GM13977 (cell line): ENCODE measurements at regions not wholly inside any gene's neighbourhood (a gene's known extent, or its start where the extent isn't known, plus 50 kb on each side); places are given as distances from the start of the nearest gene placed in this dataset.

Source experiments
- DNase-seq: peaks from one replicate; pipeline ENCODE4 v3.0.0; 2012; ENCODE audit warnings: low spot score
- CTCF ChIP-seq: IDR thresholded peaks from 2 replicates; pipeline ENCODE4 v1.5.1; 2012; ENCODE audit warnings: mild to moderate bottlenecking, control low read depth; ENCODE audit not compliant: insufficient read depth; ENCODE audit errors: extremely low read depth, missing control alignments
- in situ Hi-C: fragments of 300-500 bp; cut with MboI; formaldehyde crosslinking; loops from one replicate; pipeline ENCODE4 v1.12.0; 2022; ENCODE audit warnings: low sequenced_read_pairs, low pct_unique_long_range_greater_than_20kb, mixed read lengths, inconsistent platforms; ENCODE audit not compliant: unreplicated experiment

DNA sequence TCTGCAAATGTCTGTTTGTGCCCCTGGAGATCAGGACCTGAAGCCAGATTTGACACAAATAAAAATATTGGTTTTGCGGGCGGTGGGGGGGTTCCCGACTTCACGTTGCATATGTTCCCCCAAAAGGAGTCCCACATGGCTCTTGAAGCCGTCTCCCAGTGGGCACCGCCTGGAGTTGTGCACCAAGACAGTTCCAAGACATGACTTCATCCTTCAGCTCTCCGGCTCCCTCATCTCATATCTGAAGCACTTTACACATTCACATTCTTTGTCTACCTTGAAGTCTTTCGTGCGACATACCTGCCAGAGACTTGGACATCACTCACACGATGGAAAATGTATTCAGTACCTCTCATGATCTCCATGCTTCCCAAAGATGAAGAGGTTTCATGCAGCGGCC is 362.8 kb upstream of the FOXK1 start:
- in situ Hi-C loops = no loop called here
- DNase-seq = no peak
- TF ChIP-seq CTCF = no peak

DNA sequence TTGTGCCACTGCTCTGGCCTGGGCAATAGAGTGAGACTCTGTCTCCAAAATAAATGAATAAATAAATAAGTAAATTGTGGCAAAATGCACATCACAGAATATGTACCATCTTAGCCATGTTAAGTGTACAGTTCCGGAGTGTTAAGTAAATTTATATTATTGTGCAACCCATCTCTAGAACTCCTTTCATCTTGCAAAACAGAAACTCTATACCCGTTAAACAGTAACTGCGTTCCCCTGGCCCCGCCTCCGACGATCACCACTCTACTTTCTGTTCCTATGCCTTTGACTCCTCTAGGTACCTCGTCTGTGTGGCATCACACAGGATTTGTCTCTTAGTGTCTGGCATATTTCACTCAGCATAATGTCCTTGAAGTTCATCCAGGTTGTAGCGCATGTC is 356.4 kb upstream of the FOXK1 start:
- no peak for TF ChIP-seq CTCF
- in situ Hi-C loops = no loop called here
- DNase-seq = no peak

DNA sequence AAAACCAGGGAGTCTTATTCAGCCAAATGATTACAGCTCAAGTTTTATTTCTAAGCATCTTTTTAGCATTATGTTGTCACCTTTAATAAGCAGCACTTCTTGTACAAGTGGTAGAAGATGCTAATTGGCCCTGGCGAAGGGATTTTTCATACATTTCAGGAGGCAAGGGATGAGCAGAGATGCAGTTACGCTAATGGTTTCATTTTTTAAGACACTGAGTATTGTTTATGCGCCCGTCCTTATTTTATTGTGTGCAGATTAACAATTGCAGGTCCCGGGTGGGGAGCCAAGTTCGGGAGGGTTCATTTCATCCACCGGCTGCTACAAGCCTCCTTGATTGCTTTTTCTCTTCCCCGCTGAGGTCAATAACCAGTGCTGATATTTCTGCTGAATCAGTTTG is 350.4 kb upstream of the FOXK1 start:
- in situ Hi-C loops = no loop called here
- TF ChIP-seq CTCF = no peak
- DNase-seq = no peak

DNA sequence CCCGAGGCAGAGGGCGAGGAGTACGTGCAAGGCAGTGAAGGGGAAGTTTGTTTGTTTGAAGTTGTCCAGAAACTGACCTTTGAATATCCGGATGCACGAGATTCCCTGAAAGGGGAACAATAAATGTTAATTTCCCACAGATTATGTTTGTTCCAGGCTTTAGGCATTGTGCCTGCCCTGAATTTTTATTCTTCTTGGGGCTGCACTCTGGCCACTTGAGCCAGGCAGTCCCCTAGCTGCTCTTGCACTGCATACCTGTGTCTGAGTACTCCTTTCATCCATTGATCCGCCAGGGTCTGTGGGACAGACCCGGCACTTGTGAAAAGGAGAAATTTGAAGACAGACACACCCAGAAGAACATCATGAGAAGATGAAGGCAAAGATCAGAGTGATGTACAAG is 343.5 kb upstream of the FOXK1 start:
- in situ Hi-C loops = no loop called here
- no peak for DNase-seq
- TF ChIP-seq CTCF = no peak

- TF ChIP-seq CTCF = no peak
- no peak for DNase-seq
- in situ Hi-C loops = no loop called here
These were observed 338.5 kb upstream of the FOXK1 start for GRCh38 chr7:4343272-4344247.

DNA sequence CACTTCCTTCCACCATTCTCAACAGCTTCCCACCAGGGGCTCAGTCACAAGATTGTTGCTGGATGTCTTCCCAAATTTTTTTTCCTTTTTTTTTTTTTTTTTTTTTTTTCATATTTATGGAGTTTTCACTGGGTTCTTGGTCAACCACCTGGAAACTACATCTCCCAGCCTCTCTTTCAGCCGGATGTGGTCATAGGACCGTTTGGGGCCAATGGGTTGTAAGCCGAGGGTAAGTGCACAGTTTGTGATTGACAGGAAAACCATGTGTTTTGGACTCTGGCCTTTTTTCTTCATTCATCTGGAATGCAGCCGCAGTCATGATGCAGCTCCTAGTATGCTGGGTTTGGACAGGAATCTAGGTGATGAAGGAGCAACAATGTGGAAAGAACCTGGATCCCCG is 337.1 kb upstream of the FOXK1 start:
- in situ Hi-C loops = no loop called here
- no peak for DNase-seq
- no peak for TF ChIP-seq CTCF
